Right atrium auricular region (tissue), 2 donors: ENCODE measurements at regions not wholly inside any gene's neighbourhood (a gene's known extent, or its start where the extent isn't known, plus 50 kb on each side); places are given as distances from the start of the nearest gene placed in this dataset.

Source experiments
- DNase-seq: peaks from one replicate; pipeline ENCODE4 v3.0.0-alpha.2; 2019; ENCODE audit warnings: low spot score
- H3K27ac ChIP-seq, 2 donors: fragments of 200-600 bp; sonication (generic); 1 replicate in 1 of 2; 2 replicates in 1 of 2; pipeline ENCODE4 v1.5.1; 2016 to 2019
- H3K27me3 ChIP-seq, 2 donors: fragments of 200-600 bp; sonication (generic); one replicate each; pipeline versions ENCODE4 v1.5.1 to v1.6.0; 2017 to 2019
- H3K36me3 ChIP-seq: fragments of 200-600 bp; sonication (generic); one replicate; pipeline ENCODE4 v1.5.1; 2016
- H3K4me1 ChIP-seq, 2 donors: fragments of 200-600 bp; sonication (generic); one replicate each; pipeline versions ENCODE4 v1.5.1 to v1.6.0; 2017 to 2019
- H3K4me3 ChIP-seq, 2 donors: fragments of 200-600 bp; sonication (generic); 1 replicate in 1 of 2; 2 replicates in 1 of 2; pipeline ENCODE4 v1.5.1; 2017 to 2019; ENCODE audit warnings: mild to moderate bottlenecking in 1 of 2, moderate library complexity in 1 of 2
- H3K9me3 ChIP-seq, 2 donors: fragments of 200-600 bp; sonication (generic); one replicate each; pipeline ENCODE4 v1.5.1; 2019
- CTCF ChIP-seq, 2 donors: fragments of 200-600 bp; sonication (generic); IDR thresholded peaks; one replicate each; pipeline ENCODE4 v1.5.1; 2019; ENCODE audit warnings: antibody characterized with exemption in 2 of 2

DNA sequence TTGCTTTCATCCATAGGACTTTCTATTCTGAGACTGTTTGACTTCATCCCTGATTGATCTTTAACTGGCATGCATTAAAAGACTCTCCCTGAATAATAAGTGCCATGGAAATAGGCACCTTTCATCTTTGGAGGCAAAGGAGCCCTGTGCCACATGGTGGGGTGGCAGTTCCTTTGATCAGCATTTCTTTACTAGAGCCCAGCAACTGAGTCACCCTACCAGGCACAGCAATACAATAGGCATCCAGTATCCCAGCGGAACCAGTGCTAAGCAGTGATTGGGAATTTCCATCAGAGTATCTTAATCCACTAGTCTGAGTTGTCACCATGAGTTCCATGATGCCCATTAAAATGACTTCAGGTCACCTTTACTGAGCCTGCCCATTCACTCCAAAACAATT, 476.1 kb upstream of the MPDZ start:
- Histone ChIP-seq H3K27ac (no peak overlapping the region), H3K4me3 (no peak overlapping the region), H3K27me3 (no peaks in the 10 kb centered on the region), H3K4me1 (no peaks in the 10 kb centered on the region), H3K9me3 (no peaks in the 10 kb centered on the region), H3K36me3 (no peaks in the 10 kb centered on the region)
- DNase-seq: no peak
- no peak for TF ChIP-seq CTCF (IDR thresholded peaks at IDR 0.05)

DNA sequence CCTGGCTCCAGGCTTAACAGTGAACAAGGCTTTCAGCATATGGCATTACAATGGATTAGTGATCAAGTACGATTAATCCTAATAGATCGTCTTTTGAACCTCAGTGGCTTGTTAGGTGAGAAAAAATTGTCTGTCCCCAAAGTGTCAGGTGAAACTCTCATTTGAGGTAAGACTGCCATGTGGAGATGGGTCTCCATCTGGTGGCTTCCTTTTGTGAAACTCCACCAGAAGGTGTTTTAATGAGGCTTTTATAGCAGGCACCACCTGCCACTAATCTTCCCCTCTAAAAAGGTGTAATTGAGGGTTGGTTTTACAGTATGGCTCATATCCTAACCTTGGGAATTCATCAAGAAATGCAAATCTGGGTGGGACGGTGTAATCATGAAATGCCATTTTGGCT, 471.1 kb upstream of the MPDZ start:
- no peak for DNase-seq
- TF ChIP-seq CTCF (IDR thresholded peaks at IDR 0.05): no peak
- Histone ChIP-seq H3K27ac (no peak overlapping the region), H3K4me3 (no peak overlapping the region), H3K27me3 (no peaks in the 10 kb centered on the region), H3K4me1 (no peaks in the 10 kb centered on the region), H3K36me3 (no peaks in the 10 kb centered on the region), H3K9me3 (no peaks in the 10 kb centered on the region)

DNA sequence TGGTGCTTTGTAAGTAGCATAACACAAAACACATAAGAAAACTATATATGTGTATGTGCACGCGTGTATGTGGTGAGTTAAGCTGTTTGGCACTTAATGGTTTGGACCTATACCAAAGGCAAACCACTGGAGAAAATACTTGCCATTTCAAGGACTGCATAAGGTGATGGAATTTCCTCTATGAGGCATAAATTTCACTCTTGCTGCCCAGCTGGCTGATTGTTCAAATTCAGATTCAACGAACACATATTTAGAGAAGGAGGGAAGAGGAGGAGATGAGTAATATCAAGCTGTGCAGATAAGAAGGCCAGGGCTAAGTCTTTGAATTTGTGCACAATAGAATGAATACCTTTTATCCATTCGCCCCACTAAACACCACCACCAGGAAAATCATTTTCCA, 470.6 kb upstream of the MPDZ start:
- TF ChIP-seq CTCF (IDR thresholded peaks at IDR 0.05): no peak
- no peaks in the 10 kb centered on the region for H3K4me1 ChIP-seq
- no peaks in the 10 kb centered on the region for H3K36me3 ChIP-seq
- no peaks in the 10 kb centered on the region for H3K9me3 ChIP-seq
- no peak overlapping the region for H3K4me3 ChIP-seq
- no peaks in the 10 kb centered on the region for H3K27me3 ChIP-seq
- DNase-seq: no peak
- no peak overlapping the region for H3K27ac ChIP-seq

GRCh38 chr9:13746876-13747275, 467.4 kb upstream of the MPDZ start:
- Histone ChIP-seq H3K9me3 (no peaks in the 10 kb centered on the region), H3K4me3 (no peak overlapping the region), H3K27ac (no peak overlapping the region), H3K27me3 (no peaks in the 10 kb centered on the region), H3K36me3 (no peaks in the 10 kb centered on the region), H3K4me1 (no peaks in the 10 kb centered on the region)
- TF ChIP-seq CTCF (IDR thresholded peaks at IDR 0.05): no peak
- no peak for DNase-seq

- Histone ChIP-seq H3K4me3 (no peak overlapping the region), H3K36me3 (no peaks in the 10 kb centered on the region), H3K27me3 (no peaks in the 10 kb centered on the region), H3K4me1 (no peaks in the 10 kb centered on the region), H3K9me3 (no peaks in the 10 kb centered on the region), H3K27ac (no peak overlapping the region)
- DNase-seq: no peak
- TF ChIP-seq CTCF (IDR thresholded peaks at IDR 0.05): no peak
Measured at GRCh38 chr9:13744261-13744901, 464.9 kb upstream of the MPDZ start.

GRCh38 chr9:13737885-13738284, 458.4 kb upstream of the MPDZ start:
- Histone ChIP-seq H3K27me3 (no peaks in the 10 kb centered on the region), H3K36me3 (no peaks in the 10 kb centered on the region), H3K9me3 (no peaks in the 10 kb centered on the region), H3K27ac (no peak overlapping the region), H3K4me1 (no peaks in the 10 kb centered on the region), H3K4me3 (no peak overlapping the region)
- no peak for DNase-seq
- TF ChIP-seq CTCF (IDR thresholded peaks at IDR 0.05): no peak
